IMR-90 (cell line): ENCODE measurements at regions not wholly inside any gene's neighbourhood (a gene's known extent, or its start where the extent isn't known, plus 50 kb on each side); places are given as distances from the start of the nearest gene placed in this dataset.

Experiments used
- BHLHE40 ChIP-seq: fragments of 150-350 bp; IDR thresholded peaks from 2 replicates; pipeline ENCODE4 v1.6.1; 2016; ENCODE audit warnings: mild to moderate bottlenecking, low read depth, low read length
- CEBPB ChIP-seq: IDR thresholded peaks from 2 replicates; pipeline ENCODE4 v1.6.1; 2012; ENCODE audit warnings: low read depth, low read length, improper control_type of control experiment
- ELK1 ChIP-seq: fragments of 150-350 bp; IDR thresholded peaks from 2 replicates; pipeline ENCODE4 v1.6.1; 2016; ENCODE audit warnings: low read depth, mild to moderate bottlenecking, low read length, moderate library complexity, borderline replicate concordance
- FOS ChIP-seq: fragments of 150-350 bp; IDR thresholded peaks from 2 replicates; pipeline ENCODE4 v1.6.1; 2016; ENCODE audit warnings: low read depth, low read length
- MAFK ChIP-seq: IDR thresholded peaks from 2 replicates; pipeline ENCODE4 v1.6.1; 2012; ENCODE audit warnings: low read depth, low read length, improper control_type of control experiment
- MXI1 ChIP-seq: IDR thresholded peaks from 2 replicates; pipeline ENCODE4 v1.6.1; 2012; ENCODE audit warnings: low read depth, mild to moderate bottlenecking, low read length, moderate library complexity, borderline replicate concordance
- POLR2A ChIP-seq: IDR thresholded peaks from 2 replicates; pipeline ENCODE4 v1.6.1; 2012; ENCODE audit warnings: mild to moderate bottlenecking, low read depth, low read length
- RAD21 ChIP-seq: IDR thresholded peaks from 2 replicates; pipeline ENCODE4 v1.6.1; 2012; ENCODE audit warnings: low read length, improper control_type of control experiment
- RCOR1 ChIP-seq: IDR thresholded peaks from 2 replicates; pipeline ENCODE4 v1.6.1; 2012; ENCODE audit warnings: mild to moderate bottlenecking, low read length, improper control_type of control experiment; ENCODE audit not compliant: insufficient replicate concordance
- RFX5 ChIP-seq: IDR thresholded peaks from 2 replicates; pipeline ENCODE4 v1.8.0; 2012; ENCODE audit warnings: low read depth, mild to moderate bottlenecking, low read length, moderate library complexity
- TF ChIP-seq, protein P1 (sequence below): conservative IDR thresholded peaks from 2 replicates; pipeline ENCODE4 v1.5.1; 2012; ENCODE audit warnings: mild to moderate bottlenecking, low read depth, low read length, improper control_type of control experiment
- TF ChIP-seq, protein P2 (sequence below): fragments of 150-350 bp; IDR thresholded peaks from 2 replicates; pipeline ENCODE4 v1.6.1; 2017; ENCODE audit warnings: mild to moderate bottlenecking, antibody characterized with exemption, low read length, low read depth

- TF ChIP-seq BHLHE40 (no peak), MXI1 (no peak), ELK1 (no peak), MAFK (no peak), POLR2A (no peak), RAD21 (no peak), CEBPB (no peak), RCOR1 (no peak), RFX5 (no peak), FOS (no peak)
- TF ChIP-seq, protein P1, sequence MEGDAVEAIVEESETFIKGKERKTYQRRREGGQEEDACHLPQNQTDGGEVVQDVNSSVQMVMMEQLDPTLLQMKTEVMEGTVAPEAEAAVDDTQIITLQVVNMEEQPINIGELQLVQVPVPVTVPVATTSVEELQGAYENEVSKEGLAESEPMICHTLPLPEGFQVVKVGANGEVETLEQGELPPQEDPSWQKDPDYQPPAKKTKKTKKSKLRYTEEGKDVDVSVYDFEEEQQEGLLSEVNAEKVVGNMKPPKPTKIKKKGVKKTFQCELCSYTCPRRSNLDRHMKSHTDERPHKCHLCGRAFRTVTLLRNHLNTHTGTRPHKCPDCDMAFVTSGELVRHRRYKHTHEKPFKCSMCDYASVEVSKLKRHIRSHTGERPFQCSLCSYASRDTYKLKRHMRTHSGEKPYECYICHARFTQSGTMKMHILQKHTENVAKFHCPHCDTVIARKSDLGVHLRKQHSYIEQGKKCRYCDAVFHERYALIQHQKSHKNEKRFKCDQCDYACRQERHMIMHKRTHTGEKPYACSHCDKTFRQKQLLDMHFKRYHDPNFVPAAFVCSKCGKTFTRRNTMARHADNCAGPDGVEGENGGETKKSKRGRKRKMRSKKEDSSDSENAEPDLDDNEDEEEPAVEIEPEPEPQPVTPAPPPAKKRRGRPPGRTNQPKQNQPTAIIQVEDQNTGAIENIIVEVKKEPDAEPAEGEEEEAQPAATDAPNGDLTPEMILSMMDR = no peak
- TF ChIP-seq, protein P2, sequence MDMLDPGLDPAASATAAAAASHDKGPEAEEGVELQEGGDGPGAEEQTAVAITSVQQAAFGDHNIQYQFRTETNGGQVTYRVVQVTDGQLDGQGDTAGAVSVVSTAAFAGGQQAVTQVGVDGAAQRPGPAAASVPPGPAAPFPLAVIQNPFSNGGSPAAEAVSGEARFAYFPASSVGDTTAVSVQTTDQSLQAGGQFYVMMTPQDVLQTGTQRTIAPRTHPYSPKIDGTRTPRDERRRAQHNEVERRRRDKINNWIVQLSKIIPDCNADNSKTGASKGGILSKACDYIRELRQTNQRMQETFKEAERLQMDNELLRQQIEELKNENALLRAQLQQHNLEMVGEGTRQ = no peak
Measured at GRCh38 chr18:11276678-11277077, 127.3 kb upstream of the PIEZO2 start.
